Activated B cell treated with CpG ODN at 0.5 μM for 24 hours (primary cell): ENCODE measurements at regions not wholly inside any gene's neighbourhood (a gene's known extent, or its start where the extent isn't known, plus 50 kb on each side); places are given as distances from the start of the nearest gene placed in this dataset.

Experiments
- ATAC-seq: fragments of 200-7000 bp; cut with Tn5 transposase; one replicate; pipeline ENCODE4 v1.10.0; 2021; ENCODE audit warnings: low read depth, mild to moderate bottlenecking, moderate library complexity
- CTCF ChIA-PET: fragments of 350-600 bp; sonication (Branson Sonifier 250); formaldehyde crosslinking; loops from one replicate; lab custom pipeline; 2021; ENCODE audit warnings: antibody characterized with exemption; lab: Charles Lee
- POLR2A ChIA-PET: fragments of 350-600 bp; sonication (Branson Sonifier 250); formaldehyde crosslinking; loops from one replicate; lab custom pipeline; 2021; ENCODE audit warnings: antibody characterized with exemption; lab: Charles Lee
- DNase-seq: peaks from one replicate; pipeline ENCODE4 v3.0.0; 2022
- H3K27ac Mint-ChIP-seq: one replicate; pipeline ENCODE4 v1.8.0; 2020; ENCODE audit warnings: mixed read lengths
- H3K27me3 Mint-ChIP-seq: one replicate; pipeline ENCODE4 v1.8.0; 2021; ENCODE audit warnings: mixed read lengths
- H3K36me3 Mint-ChIP-seq: one replicate; pipeline ENCODE4 v1.8.0; 2021; ENCODE audit warnings: low read depth, mixed read lengths
- H3K4me1 Mint-ChIP-seq: one replicate; pipeline ENCODE4 v1.8.0; 2021; ENCODE audit warnings: mixed read lengths
- H3K4me3 Mint-ChIP-seq: one replicate; pipeline ENCODE4 v1.8.0; 2020; ENCODE audit warnings: mild to moderate bottlenecking, mixed read lengths
- H3K9me3 Mint-ChIP-seq: one replicate; pipeline ENCODE4 v1.8.0; 2020; ENCODE audit warnings: mixed read lengths
- CTCF ChIP-seq: fragments of 200-600 bp; IDR thresholded peaks from one replicate; pipeline ENCODE4 v1.8.0; 2022; ENCODE audit warnings: antibody characterized with exemption, mild to moderate bottlenecking
- intact Hi-C: fragments of 100-400 bp; cut with micrococcal nuclease; formaldehyde crosslinking; loops from one replicate; pipeline ENCODE4 v1.15.1; 2024

GRCh38 chr3:176914764-176915163, 282.5 kb downstream of the TBL1XR1 start:
- POLR2A ChIA-PET: no interaction called here
- Mint-ChIP-seq H3K4me1 (no peaks in the 10 kb centered on the region), H3K27ac (no peak overlapping the region), H3K36me3 (no peaks in the 10 kb centered on the region), H3K27me3 (peaks cover 5% of the 10 kb centered on the region), H3K9me3 (no peaks in the 10 kb centered on the region), H3K4me3 (no peak overlapping the region)
- ATAC-seq: no peak
- DNase-seq: no peak
- CTCF ChIA-PET: no interaction called here
- TF ChIP-seq CTCF: no peak
- intact Hi-C loops: no loop called here

- no peaks in the 10 kb centered on the region for H3K4me1 Mint-ChIP-seq
- peaks cover 2% of the 10 kb centered on the region for H3K27me3 Mint-ChIP-seq
- no peak overlapping the region for H3K4me3 Mint-ChIP-seq
Observed at GRCh38 chr3:176911579-176911978, 285.7 kb downstream of the TBL1XR1 start.

DNA sequence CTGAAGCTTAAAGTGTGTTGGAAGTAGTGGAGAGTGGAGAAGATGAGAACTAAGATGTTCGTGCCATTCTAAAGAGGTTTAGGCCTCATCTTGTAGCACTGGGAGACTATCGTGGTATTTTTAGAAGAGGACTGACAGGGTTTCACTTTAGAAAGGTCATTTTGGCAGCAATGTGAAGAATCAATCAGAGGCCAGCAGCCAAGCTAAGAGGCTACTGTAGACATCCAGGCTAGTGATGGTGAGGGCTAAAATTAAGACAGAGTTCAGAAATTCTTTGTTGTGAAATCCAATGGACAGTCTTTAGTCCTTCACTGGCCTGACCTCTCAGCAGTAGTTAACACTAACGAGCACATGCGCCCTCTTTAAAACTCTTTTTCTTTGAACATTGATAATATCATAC, 288.2 kb downstream of the TBL1XR1 start:
- TF ChIP-seq CTCF: no peak
- Mint-ChIP-seq H3K4me3 (no peak overlapping the region), H3K27ac (no peak overlapping the region), H3K4me1 (no peaks in the 10 kb centered on the region), H3K9me3 (no peaks in the 10 kb centered on the region), H3K36me3 (no peaks in the 10 kb centered on the region), H3K27me3 (peaks cover 2% of the 10 kb centered on the region)
- POLR2A ChIA-PET: no interaction called here
- no peak for ATAC-seq
- intact Hi-C loops: no loop called here
- CTCF ChIA-PET: no interaction called here
- DNase-seq: no peak

More at GRCh38 chr3:176911579-176911978, 285.7 kb downstream of the TBL1XR1 start:
- TF ChIP-seq CTCF: no peak
- Mint-ChIP-seq H3K27ac (no peak overlapping the region), H3K9me3 (no peaks in the 10 kb centered on the region), H3K36me3 (no peaks in the 10 kb centered on the region)
- POLR2A ChIA-PET: no interaction called here
- DNase-seq: no peak
- no peak for ATAC-seq
- CTCF ChIA-PET: no interaction called here
- intact Hi-C loops: no loop called here

GRCh38 chr3:176906046-176906905, 291.0 kb downstream of the TBL1XR1 start:
- DNase-seq: no peak
- Mint-ChIP-seq H3K36me3 (no peaks in the 10 kb centered on the region), H3K9me3 (no peaks in the 10 kb centered on the region), H3K4me3 (no peak overlapping the region), H3K27me3 (peaks cover 3% of the 10 kb centered on the region), H3K4me1 (no peaks in the 10 kb centered on the region), H3K27ac (no peak overlapping the region)
- ChIA-PET CTCF (no interaction called here), POLR2A (no interaction called here)
- no peak for ATAC-seq
- intact Hi-C loops: no loop called here
- no peak for TF ChIP-seq CTCF

DNA sequence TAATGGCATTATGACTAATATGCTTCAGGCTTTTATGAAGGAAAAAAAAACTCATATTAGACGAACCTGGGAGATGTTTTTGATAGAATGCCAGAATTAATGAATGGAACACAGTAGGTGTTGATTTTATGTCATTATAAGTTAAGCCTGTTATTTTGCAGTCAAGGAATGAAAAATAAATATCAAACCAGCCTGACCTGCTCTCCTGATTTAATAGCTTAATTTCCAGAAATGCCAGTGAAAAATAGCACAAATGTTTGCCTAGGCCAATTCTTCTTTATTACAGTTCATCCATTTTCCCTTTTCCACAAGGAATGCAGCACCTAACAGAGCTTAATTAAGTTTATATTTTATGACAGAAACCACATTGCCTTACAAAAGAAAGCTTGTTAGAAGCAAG, 292.0 kb downstream of the TBL1XR1 start:
- Mint-ChIP-seq H3K4me1 (no peaks in the 10 kb centered on the region), H3K36me3 (no peaks in the 10 kb centered on the region), H3K9me3 (no peaks in the 10 kb centered on the region), H3K27ac (no peak overlapping the region), H3K4me3 (no peak overlapping the region), H3K27me3 (peaks cover 1% of the 10 kb centered on the region)
- TF ChIP-seq CTCF: no peak
- intact Hi-C loops: no loop called here
- DNase-seq (no peak), ATAC-seq (no peak)
- CTCF ChIA-PET: no interaction called here
- POLR2A ChIA-PET: no interaction called here
